Dendritic cell treated with granulocyte-macrophage colony-stimulating factor and Interleukin-4, amounts not matched to agents 40 ng/mL and 50 ng/mL, for 4 days (primary cell): ENCODE measurements at regions not wholly inside any gene's neighbourhood (a gene's known extent, or its start where the extent isn't known, plus 50 kb on each side); places are given as distances from the start of the nearest gene placed in this dataset.

ENCODE experiments used
- H3K27ac Mint-ChIP-seq: one replicate; pipeline ENCODE4 v1.8.0; 2022; ENCODE audit warnings: mild to moderate bottlenecking, mixed read lengths
- H3K27me3 Mint-ChIP-seq: one replicate; pipeline ENCODE4 v1.8.0; 2022; ENCODE audit warnings: mild to moderate bottlenecking, mixed read lengths
- H3K36me3 Mint-ChIP-seq: one replicate; pipeline ENCODE4 v1.8.0; 2022; ENCODE audit warnings: low read depth, mixed read lengths
- H3K4me1 Mint-ChIP-seq: one replicate; pipeline ENCODE4 v1.8.0; 2022; ENCODE audit warnings: low read depth, mixed read lengths
- H3K4me3 Mint-ChIP-seq: one replicate; pipeline ENCODE4 v1.8.0; 2022; ENCODE audit warnings: mild to moderate bottlenecking, moderate library complexity, mixed read lengths
- H3K9me3 Mint-ChIP-seq: one replicate; pipeline ENCODE4 v1.8.0; 2022; ENCODE audit warnings: mixed read lengths
- intact Hi-C: fragments of 100-400 bp; cut with micrococcal nuclease; formaldehyde crosslinking; loops from one replicate; pipeline ENCODE4 v1.15.0; 2022

- intact Hi-C loops = no loop called here
- Mint-ChIP-seq H3K27ac (no peak overlapping the region), H3K9me3 (no peaks in the 10 kb centered on the region), H3K27me3 (peaks cover 12% of the 10 kb centered on the region), H3K36me3 (no peaks in the 10 kb centered on the region), H3K4me3 (no peak overlapping the region), H3K4me1 (peaks cover 12% of the 10 kb centered on the region)
Measured at GRCh38 chr22:48096851-48097665, 1334.6 kb downstream of the TBC1D22A start.

- no peak overlapping the region for H3K27ac Mint-ChIP-seq
- peaks cover 12% of the 10 kb centered on the region for H3K27me3 Mint-ChIP-seq
- peaks cover 12% of the 10 kb centered on the region for H3K4me1 Mint-ChIP-seq
- intact Hi-C loops = no loop called here
- no peaks in the 10 kb centered on the region for H3K36me3 Mint-ChIP-seq
- H3K9me3 Mint-ChIP-seq = no peaks in the 10 kb centered on the region
- no peak overlapping the region for H3K4me3 Mint-ChIP-seq
Measured at GRCh38 chr22:48096411-48096810, 1334.0 kb downstream of the TBC1D22A start.

GRCh38 chr22:48093981-48094380, 1331.5 kb downstream of the TBC1D22A start:
- H3K27ac Mint-ChIP-seq = no peak overlapping the region
- H3K4me3 Mint-ChIP-seq = no peak overlapping the region

GRCh38 chr22:48092866-48093265, 1330.4 kb downstream of the TBC1D22A start:
- no peaks in the 10 kb centered on the region for H3K9me3 Mint-ChIP-seq
- H3K4me1 Mint-ChIP-seq = peaks cover 15% of the 10 kb centered on the region
- peaks cover 13% of the 10 kb centered on the region for H3K27me3 Mint-ChIP-seq
- no peaks in the 10 kb centered on the region for H3K36me3 Mint-ChIP-seq
- H3K27ac Mint-ChIP-seq = no peak overlapping the region
- no peak overlapping the region for H3K4me3 Mint-ChIP-seq
- intact Hi-C loops = no loop called here

More at GRCh38 chr22:48093981-48094380, 1331.5 kb downstream of the TBC1D22A start:
- intact Hi-C loops = no loop called here
- no peaks in the 10 kb centered on the region for H3K36me3 Mint-ChIP-seq
- no peaks in the 10 kb centered on the region for H3K9me3 Mint-ChIP-seq
- H3K27me3 Mint-ChIP-seq = peaks cover 15% of the 10 kb centered on the region
- peaks cover 24% of the 10 kb centered on the region for H3K4me1 Mint-ChIP-seq

- H3K36me3 Mint-ChIP-seq = no peaks in the 10 kb centered on the region
- H3K27ac Mint-ChIP-seq = no peak overlapping the region
- no peak overlapping the region for H3K4me3 Mint-ChIP-seq
- no peaks in the 10 kb centered on the region for H3K9me3 Mint-ChIP-seq
- peaks cover 13% of the 10 kb centered on the region for H3K4me1 Mint-ChIP-seq
- H3K27me3 Mint-ChIP-seq = peaks cover 13% of the 10 kb centered on the region
- intact Hi-C loops = no loop called here
Measured at GRCh38 chr22:48091656-48092223, 1329.3 kb downstream of the TBC1D22A start.

- intact Hi-C loops = no loop called here
- no peak overlapping the region for H3K27ac Mint-ChIP-seq
- H3K4me1 Mint-ChIP-seq = peaks cover 13% of the 10 kb centered on the region
Measured at GRCh38 chr22:48091060-48091650, 1328.7 kb downstream of the TBC1D22A start.

GRCh38 chr22:48090332-48090672, 1327.9 kb downstream of the TBC1D22A start:
- peak overlapping the region; percentile 56 for H3K4me3 Mint-ChIP-seq
- H3K36me3 Mint-ChIP-seq = no peaks in the 10 kb centered on the region
- intact Hi-C loops = no loop called here
- H3K9me3 Mint-ChIP-seq = no peaks in the 10 kb centered on the region
- H3K27me3 Mint-ChIP-seq = peaks cover 19% of the 10 kb centered on the region
- H3K4me1 Mint-ChIP-seq = peaks cover 13% of the 10 kb centered on the region
- H3K27ac Mint-ChIP-seq = no peak overlapping the region

More at GRCh38 chr22:48091060-48091650, 1328.7 kb downstream of the TBC1D22A start:
- H3K27me3 Mint-ChIP-seq = peaks cover 16% of the 10 kb centered on the region
- H3K9me3 Mint-ChIP-seq = no peaks in the 10 kb centered on the region
- no peak overlapping the region for H3K4me3 Mint-ChIP-seq
- no peaks in the 10 kb centered on the region for H3K36me3 Mint-ChIP-seq

GRCh38 chr22:48089601-48090331, 1327.3 kb downstream of the TBC1D22A start:
- H3K4me3 Mint-ChIP-seq = peak overlapping the region; percentile 56
- peaks cover 13% of the 10 kb centered on the region for H3K4me1 Mint-ChIP-seq
- H3K27me3 Mint-ChIP-seq = peaks cover 19% of the 10 kb centered on the region
- H3K27ac Mint-ChIP-seq = no peak overlapping the region
- intact Hi-C loops = no loop called here
- H3K36me3 Mint-ChIP-seq = no peaks in the 10 kb centered on the region
- no peaks in the 10 kb centered on the region for H3K9me3 Mint-ChIP-seq

- intact Hi-C loops = no loop called here
- Mint-ChIP-seq H3K4me1 (peaks cover 16% of the 10 kb centered on the region), H3K36me3 (no peaks in the 10 kb centered on the region), H3K4me3 (no peak overlapping the region), H3K27me3 (peaks cover 25% of the 10 kb centered on the region), H3K27ac (no peak overlapping the region), H3K9me3 (no peaks in the 10 kb centered on the region)
Measured at GRCh38 chr22:48088926-48089536, 1326.6 kb downstream of the TBC1D22A start.

- Mint-ChIP-seq H3K27me3 (peaks cover 28% of the 10 kb centered on the region), H3K4me3 (no peak overlapping the region)
Measured at GRCh38 chr22:48088251-48088650, 1325.8 kb downstream of the TBC1D22A start.

GRCh38 chr22:48085901-48086645, 1323.6 kb downstream of the TBC1D22A start:
- H3K36me3 Mint-ChIP-seq = no peaks in the 10 kb centered on the region
- intact Hi-C loops = no loop called here
- no peaks in the 10 kb centered on the region for H3K9me3 Mint-ChIP-seq
- peaks cover 28% of the 10 kb centered on the region for H3K27me3 Mint-ChIP-seq
- H3K4me3 Mint-ChIP-seq = no peak overlapping the region
- H3K27ac Mint-ChIP-seq = no peak overlapping the region
- peaks cover 19% of the 10 kb centered on the region for H3K4me1 Mint-ChIP-seq

More at GRCh38 chr22:48088251-48088650, 1325.8 kb downstream of the TBC1D22A start:
- Mint-ChIP-seq H3K9me3 (no peaks in the 10 kb centered on the region), H3K27ac (no peak overlapping the region), H3K4me1 (peaks cover 19% of the 10 kb centered on the region), H3K36me3 (no peaks in the 10 kb centered on the region)
- intact Hi-C loops = no loop called here

- H3K36me3 Mint-ChIP-seq = no peaks in the 10 kb centered on the region
- H3K9me3 Mint-ChIP-seq = no peaks in the 10 kb centered on the region
- peaks cover 7% of the 10 kb centered on the region for H3K4me1 Mint-ChIP-seq
- no peak overlapping the region for H3K27ac Mint-ChIP-seq
- H3K27me3 Mint-ChIP-seq = peaks cover 19% of the 10 kb centered on the region
- no peak overlapping the region for H3K4me3 Mint-ChIP-seq
- intact Hi-C loops = no loop called here
Measured at GRCh38 chr22:48084729-48085050, 1322.2 kb downstream of the TBC1D22A start.

- Mint-ChIP-seq H3K36me3 (no peaks in the 10 kb centered on the region), H3K27ac (no peak overlapping the region), H3K4me1 (peaks cover 6% of the 10 kb centered on the region), H3K9me3 (no peaks in the 10 kb centered on the region), H3K27me3 (peaks cover 16% of the 10 kb centered on the region), H3K4me3 (no peak overlapping the region)
- intact Hi-C loops = no loop called here
Measured at GRCh38 chr22:48084041-48084728, 1321.7 kb downstream of the TBC1D22A start.
